C1 segment of cervical spinal cord (tissue), 14 donors: ENCODE measurements at regions not wholly inside any gene's neighbourhood (a gene's known extent, or its start where the extent isn't known, plus 50 kb on each side); places are given as distances from the start of the nearest gene placed in this dataset.

Experiments
- DNase-seq, 14 donors: peaks; one replicate each; lab custom pipeline; 2025; lab: John Stamatoyannopoulos, UW

DNA sequence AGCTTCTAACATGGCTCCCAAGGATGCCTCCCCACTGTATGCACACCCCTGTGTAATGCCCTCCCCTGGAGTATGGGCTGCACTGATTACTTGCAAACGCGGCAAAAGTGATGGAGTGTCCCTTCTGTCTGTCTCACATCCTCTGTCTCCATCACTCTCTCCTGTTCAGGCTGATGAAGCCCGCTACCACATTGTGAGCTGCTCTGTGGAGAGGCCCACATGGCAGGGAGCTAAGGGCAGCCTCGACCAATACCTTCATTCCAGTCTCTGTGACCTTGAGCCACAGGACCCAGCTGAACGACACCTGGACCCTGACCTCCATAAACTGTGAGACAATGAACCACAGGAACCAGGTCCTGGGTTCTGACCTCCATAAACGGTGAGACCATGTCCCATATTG is 154.1 kb upstream of the ETV3 start:
- no peak for DNase-seq

DNA sequence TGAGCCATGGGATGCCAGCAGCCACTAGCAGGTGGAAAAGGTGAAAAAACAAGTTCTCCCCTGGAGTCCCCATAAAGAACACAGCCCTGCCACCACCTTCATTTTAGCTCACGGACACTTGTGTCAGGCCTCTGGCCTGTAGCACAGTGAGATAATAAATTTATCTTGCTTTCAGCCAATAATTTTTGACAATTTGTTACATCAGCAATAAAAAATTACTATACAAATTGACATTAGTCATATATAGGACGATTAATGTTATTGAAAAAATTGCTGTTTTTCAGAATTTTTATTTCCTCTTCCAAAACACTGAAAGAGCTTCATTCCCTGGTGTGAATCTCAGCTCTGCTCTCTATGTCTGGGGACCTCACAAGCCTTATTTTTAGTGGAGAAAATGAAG is 152.9 kb upstream of the ETV3 start:
- no peak for DNase-seq

DNA sequence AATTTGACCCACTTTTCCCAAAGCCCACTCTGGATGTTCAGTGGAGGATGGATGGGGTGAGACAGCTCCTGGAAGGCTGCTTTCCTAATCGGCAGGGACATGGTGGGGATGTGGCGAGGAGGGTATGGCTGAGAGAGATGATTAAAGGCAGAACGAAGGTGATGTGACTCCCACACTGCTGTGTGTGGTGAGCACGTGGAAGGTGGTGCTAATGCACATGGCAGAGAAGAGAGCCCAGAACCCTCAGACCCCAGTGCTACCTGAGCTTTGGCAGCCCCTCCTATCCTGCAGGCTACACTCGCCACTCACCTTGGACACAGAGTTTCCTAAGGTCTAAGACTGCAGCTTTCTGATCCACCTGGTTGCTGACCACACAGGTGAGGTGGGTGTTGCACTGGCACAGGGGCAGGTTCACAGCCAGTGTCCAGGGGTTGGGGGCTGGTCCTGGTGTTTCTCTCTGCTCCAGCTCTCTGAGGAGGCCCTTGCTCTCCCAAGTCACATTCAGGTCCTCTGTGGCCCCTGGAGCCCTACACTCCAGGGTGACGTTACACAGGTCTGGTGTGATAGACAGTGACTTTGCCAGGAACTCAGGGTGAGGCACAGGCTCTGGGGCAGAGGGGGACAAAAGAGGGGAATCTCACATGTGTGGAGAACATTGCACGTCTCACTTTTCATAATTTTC is 151.4 kb upstream of the ETV3 start:
- no peak for DNase-seq

DNA sequence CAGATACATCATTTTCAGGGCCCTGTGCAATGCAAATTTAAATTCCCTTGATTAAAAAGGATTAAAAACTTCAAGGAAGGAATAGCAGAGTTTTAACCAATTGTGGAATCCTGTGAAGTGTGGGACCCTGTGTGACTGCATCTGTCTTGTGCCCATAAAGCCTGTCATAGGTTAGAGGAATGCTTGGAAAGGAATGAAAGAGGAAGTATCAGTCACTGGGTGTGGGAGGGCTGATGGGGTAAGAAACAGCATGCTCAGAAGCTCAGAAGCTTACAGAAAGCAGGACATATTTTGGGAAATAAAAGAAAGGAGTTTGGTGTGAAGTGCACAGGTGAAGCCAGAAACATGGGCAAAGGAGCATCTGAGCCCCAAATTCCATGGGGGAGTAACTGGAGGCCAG is 150.8 kb upstream of the ETV3 start:
- no peak for DNase-seq

DNA sequence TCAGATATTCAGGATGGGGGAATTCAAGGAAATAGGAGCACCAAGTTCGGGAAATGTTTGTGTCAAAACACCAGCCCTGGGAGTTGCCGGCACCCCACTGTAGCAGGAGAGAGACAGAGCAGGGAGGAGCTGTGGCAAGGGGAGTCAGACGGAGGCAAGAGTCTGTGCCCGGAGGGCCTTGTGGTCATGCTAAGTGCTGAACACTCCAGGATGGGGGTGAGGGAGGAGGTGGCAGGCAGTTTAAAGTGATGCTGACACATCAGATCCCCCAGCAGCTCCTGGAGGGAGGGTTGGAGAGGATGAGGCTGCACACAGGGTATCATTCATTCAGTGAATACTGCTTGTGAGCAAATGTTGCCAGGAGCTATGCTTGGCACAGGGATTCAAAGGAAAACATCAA is 150.3 kb upstream of the ETV3 start:
- DNase-seq = no peak

DNA sequence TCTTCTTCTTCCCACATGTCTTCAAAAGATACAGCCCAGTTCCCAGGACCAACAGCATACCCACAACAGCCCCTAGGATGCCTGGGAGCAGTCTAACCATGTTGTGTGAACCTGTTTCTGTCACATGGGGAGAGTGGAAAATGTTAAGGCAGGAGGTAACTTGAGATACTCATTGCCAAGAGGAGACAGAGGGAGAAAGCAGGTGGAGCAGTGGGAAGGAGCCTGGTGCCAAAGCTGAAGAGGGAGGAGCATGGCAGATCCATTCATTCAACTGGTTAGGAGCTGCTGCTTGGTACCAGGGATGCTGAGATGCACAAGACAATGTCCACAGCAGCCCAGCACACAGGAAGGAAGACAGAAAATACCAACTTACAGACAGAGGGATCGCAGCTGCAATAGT is 149.8 kb upstream of the ETV3 start:
- DNase-seq = no peak

DNA sequence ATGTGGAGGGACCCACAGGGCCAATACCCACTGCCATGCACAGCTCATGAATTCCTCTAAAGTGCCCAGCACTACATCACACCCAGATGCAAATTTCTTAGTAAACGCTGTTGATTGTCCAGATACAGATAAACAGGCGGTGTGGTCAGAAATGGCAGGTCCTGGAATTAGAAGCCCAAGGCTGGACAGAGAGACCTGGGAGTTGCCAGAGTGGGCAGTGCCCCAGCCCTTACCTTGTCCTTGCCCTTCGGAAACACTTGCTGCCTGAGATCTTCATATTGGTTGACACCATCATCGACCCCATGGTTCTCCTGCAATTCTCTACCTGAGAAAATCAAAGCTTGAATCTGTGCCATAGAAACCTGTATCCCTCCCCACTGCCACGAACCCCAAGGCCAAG is 149.3 kb upstream of the ETV3 start:
- no peak for DNase-seq

DNA sequence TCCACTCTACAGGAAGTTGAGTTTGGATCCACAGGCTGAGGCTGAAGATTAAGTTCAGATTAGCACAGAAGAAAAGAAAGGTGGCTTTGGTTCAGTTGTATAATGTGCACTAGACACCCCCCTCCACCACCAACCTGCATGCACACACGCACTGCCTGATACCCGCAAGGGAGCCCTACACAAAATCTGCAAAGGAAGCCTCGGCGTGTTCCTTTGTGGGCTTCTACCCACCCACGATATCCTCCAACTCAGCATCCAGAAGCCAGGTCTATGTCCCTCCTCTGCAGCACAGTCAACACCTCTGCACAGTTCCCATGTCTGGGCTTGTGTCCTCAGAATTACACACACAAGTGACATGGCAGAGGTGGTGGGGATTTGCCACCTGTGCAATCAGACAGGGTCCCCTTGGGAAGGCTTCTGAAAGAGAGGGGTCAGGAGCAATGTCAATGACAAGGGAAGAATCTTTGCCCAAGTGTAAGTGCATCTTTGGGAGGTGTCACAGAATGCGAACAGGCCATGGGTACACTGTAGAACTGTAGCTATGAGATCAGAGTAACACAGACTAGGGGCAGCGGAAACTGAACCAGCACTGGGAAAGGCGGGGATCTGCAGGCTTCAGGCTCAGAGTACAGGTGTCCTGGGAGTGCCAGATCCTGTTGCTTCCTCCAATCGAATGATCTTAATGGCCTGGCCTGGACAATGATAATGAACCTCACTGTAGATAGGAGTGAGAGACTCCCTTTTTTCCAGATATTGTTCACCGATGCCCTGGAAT is 148.6 kb upstream of the ETV3 start:
- DNase-seq = no peak

DNA sequence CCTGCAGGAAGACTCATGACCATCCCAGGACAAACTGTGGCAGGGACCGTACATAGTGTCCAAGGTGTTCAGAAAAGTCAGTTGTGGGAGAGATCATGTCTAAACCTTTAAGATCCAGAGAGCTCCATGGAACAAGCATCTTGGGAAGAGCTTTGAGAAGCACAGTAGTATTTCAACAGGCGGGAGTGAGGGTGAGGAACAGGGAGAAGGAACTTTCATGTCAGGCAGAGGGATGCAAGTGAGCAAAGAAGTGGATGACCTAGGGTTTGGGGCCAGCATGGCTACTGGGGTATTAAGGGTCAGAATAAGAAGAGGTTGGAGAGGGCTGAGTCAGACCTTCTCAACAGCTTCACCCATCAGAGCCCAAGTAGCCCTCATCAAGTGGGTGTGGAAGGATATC is 147.9 kb upstream of the ETV3 start:
- no peak for DNase-seq

DNA sequence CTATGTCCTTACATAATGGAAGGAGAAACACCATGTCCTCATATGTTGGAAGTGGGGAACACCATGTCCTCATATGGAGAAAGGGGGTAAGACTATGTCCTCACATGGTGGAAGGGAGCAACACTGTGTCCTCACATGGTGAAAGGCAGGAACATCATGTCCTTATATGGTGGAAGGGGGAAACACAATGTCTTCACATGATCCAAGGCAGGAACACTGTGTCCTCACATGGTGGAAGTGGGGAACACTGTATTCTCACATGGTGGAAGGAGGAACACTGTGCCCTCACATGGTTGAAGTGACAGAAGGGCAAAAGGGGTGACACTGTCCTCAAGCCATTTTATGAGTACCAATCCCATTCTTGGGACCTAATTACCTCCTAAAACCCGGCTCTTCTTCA is 146.3 kb upstream of the ETV3 start:
- DNase-seq = no peak

DNA sequence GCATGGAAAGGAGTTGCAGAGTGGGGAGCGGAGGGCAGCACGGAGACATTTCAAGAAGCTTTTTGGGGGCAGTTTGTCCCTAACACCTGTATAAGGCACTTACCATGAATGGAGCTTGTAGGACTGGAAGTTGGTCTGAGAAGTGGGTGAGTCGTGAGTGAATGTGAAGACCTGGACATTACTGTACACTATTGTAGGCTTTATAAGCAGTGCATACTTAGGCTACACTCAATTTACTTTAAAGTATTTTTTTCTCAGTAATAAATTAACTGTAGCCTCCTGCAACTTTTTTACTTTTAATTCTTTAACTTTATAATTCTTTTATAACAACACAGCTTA is 141.6 kb upstream of the ETV3 start:
- no peak for DNase-seq

DNA sequence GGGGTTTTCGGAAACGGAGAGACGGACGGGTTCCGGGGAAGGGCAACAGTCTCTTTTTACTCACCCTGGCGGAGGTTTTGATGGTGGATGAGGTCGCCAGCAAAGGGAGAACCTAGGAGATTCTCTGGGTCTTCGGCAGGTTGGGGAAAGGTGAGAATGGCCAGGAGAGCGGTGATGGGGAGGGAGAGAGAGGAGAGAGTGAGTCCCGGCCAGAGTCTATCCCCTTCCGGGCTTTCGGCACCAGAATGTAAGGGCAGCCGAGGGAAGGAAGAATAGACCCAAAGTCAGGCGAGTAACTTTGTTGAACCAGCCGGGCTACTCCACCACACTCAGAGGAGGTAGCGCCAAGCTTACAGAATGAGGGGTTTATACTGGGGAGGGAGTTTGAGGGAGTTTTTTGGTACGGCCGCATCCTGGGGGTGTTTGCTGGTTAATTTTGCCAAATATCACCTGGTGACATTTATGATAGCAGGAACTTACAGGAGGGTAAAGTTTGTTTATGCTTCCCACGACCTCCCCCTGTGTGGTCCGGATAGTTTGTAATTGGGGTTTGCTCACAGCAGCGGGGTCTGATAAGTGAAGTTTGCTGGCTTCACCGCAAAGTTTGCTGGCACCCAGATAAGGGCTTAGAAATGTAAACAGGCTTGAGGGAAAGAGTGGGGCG is 141.1 kb upstream of the ETV3 start:
- DNase-seq = no peak

DNA sequence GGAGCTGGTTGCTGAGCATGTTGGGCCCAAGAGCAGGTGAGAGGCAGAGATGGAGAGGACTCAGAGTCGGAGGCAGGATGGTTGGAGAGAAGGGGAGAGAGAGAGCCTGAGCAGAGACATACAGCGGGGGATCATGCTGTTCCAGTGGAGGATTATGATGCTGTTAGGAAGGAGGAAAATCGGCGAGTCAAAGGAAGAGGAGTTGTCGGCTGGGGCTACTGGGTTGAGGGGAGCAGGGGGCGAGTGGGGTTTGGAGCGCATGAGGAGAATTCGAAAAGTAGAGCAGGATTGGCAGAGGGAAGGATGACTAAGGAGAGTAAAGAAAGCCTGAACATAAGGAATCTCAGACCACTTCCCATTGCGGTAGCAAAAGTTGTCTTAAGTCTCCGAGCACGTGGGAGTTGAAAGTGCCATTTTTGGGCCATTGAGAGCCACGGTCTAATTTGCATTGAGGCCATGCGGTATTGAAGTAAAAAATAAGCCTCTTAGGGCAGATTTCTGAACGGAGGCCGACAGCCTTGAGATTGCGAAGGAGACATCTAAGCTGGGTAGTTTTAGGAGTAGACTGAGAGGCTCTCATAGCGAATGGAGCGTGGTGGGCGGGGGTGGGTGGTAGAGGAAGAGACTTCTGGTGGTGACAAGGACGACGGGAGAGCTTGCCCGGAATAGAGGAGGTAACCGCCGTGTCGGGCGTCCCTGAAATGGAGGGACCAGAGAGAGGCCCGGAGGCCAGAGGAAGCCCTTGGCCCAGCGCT is 140.4 kb upstream of the ETV3 start:
- DNase-seq = no peak

DNA sequence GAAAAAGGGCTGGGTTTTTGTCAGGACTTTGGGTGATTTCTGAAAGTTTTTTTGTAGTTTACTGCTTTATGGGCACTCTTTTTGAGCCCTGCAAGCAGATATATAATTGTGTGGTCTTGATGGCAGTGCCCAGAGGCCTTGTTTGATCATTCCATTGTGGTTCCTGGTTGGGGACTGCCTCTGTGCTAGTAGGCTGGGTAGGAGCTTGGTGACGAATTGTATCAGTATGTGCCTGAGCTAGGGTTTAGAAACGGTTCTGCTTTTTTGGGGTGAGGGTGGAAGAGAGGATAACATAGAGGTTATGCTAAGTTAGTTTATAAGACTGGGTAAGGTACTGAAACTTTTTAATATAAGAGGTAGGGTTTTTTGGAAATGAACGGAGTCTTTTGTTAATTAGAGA is 139.7 kb upstream of the ETV3 start:
- no peak for DNase-seq

DNA sequence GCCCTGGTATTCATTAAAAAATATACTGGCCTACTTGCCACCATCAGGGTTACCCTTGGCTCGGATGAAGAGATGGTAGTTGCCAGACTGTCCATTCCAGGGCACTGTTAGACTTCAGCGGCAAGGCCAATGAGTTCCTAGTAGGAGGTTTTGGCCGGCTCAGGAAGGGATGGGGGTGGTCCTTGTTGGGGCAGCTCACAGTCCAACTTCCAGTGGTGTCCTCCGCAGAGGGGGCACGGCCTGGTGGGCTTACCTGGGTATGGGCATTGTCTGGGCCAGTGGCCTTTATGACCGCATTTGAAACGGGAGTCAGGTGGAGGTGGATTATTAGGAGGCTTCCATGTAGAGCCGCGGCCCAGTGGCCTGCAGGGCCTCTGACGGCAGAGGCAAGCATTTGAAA is 139.1 kb upstream of the ETV3 start:
- no peak for DNase-seq

DNA sequence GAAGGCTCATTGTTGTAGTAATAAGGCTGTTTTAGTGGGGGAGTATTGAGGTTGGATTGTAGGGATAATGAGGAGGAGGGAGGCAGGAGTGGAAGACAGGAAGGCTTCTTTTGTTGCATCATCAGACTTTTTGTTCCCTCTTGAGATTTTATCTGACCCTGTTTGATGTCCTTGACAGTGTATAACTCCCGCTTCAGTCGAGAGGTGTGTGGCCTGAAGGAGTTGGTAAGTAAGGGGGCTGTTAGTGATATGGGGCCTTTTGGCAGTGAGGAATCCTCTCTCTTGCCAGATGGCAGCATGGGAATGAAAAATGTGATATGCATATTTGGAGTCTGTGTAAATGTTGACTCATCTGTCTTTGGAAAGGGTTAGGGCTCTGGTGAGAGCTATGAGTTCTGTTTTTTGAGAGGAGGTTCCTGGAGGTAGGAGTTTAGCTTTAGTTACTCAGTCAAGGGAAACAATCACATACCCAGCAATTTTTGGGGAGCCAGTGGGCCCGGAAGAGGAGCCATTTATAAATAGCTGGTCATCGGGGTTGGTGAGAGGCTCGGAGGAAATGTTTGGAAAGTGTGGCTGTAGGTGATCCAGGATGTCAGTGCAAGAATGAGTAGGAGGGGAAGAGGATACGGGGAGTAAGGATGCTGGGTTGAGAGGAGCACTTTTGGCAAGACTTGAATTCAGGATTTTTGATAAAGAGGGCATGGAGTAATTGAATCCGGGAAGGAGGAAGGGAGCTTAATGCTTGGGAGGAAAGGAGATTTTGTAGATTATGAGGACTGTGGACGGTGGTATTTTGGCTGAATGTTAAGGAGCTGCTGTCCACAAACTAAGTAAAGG is 136.7 kb upstream of the ETV3 start:
- DNase-seq = no peak

DNA sequence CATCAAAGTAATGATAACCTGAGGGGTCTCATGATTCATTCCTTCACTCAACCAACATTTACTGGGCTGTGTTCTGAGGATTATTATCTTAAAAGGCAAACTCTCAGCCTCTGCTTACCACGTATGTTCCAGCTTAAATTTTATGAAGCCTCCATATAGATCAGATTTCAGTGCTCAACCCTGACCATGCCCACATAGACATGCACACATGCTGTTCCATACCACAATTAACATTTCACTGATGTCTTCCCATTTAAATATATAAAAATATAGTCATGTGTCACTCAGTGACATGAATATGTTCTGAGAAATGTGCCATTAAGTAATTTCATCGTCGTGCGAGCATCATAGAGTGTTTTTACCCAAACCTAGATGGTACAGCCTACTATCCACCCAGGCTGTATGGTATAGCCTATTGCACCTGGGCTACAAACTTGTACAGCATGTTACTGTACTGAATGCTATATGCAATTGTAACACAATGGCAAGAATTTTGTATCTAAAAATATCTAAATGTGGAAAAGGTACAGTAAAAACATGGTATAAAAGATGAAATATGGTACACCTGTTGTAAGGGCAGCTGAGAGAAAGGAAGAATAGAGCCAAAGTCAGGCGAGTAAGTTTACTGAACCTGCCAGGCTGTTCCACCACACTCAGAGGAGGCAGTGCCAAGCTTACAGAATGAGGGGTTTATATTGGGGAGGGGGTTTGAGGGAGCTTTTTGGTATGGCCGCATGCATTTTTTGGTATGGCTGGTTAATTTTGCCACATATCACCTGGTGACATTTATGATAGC is 134.7 kb upstream of the ETV3 start:
- no peak for DNase-seq

DNA sequence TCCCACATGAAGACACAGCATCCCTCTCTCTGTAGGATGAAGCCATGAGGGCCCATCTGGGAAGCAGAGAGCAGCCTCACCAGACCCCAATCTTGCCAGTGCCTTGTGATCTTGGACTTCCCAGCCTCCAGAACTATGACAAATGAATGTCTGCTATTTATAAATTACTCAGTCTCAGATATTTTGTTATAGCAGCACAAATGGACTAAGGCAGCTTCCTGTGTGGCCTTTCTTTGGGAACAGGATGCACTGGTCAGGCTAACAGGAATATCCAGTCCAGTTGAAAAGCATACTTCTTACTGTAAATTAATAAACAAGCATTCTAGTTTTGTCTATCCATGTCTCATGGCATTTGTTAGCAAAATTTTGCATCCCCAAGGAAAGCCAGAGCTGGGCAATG is 134.1 kb upstream of the ETV3 start:
- DNase-seq = no peak

DNA sequence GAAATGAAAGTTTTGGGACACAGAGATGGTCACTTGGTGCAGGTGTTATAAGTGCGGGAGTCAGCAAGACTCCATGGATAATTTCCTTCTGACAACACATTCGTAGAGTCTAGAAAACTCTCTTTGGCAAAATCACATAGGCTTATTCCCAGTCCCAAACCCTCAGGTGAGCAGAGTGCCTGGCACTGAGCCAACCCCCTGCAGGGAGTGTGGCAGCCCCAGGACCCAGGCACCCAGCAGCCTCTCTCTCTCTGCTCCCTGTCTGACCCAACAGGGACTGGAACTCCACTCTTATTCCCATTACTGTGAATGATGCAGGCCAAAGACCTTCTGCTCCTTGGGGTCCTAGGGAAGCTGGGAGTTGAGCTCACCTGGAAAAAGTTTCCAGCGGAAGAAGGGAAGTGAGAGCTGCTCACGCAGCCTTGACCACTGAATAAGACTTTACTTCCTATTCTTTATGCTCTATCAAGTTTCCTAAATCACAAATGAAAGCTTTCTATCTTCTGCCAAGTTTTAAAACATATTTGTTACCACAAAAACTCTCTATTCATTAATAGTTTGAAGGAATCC is 132.6 kb upstream of the ETV3 start:
- no peak for DNase-seq

DNA sequence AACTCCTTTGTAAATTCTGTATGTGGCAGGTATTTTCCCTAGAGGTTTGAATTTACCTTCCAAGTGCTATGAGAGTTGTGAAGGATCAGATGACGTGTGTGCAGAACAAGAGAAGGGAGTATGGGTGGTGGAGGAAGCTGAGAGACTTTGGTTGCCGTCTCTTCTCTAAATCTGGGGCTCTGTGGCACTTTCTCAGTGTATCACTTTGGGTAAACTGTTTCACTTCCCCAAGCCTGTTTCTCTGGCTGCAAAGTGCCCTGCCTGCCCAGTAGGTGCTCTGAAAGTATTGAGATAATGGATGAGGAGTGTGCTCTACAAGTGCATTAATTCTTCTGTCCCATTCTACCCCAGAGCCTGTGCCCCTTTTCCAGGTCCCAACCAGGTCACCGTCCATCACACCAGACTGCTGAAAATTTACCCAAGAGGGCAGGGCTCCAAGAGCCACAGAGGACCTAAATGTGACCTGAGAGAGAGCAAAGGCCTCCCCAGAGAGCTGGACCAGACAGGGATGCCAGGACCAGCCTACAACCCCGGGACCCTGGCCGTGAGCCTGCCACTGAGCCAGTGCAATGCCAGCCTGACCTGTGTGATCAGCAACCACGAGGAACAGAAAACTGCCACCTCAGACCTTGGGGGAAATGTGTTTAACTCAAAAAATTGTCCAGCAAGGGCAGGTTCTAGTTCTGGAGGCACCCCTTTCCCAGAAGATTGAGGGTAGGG is 131.6 kb upstream of the ETV3 start:
- no peak for DNase-seq
